Retinal pigment epithelial cell (primary cell): ENCODE measurements at regions not wholly inside any gene's neighbourhood (a gene's known extent, or its start where the extent isn't known, plus 50 kb on each side); places are given as distances from the start of the nearest gene placed in this dataset.

ENCODE experiments used
- DNase-seq: peaks from one replicate; pipeline ENCODE4 v3.0.0-alpha.2; 2010; ENCODE audit warnings: low read depth
- H3K4me3 ChIP-seq: 2 replicates; pipeline ENCODE4 v1.5.1; 2011; ENCODE audit warnings: mild to moderate bottlenecking, low read length, control low read depth, moderate library complexity
- CTCF ChIP-seq: conservative IDR thresholded peaks from 2 replicates; pipeline ENCODE4 v1.5.1; 2011; ENCODE audit warnings: low read depth, low read length, control low read depth, inconsistent platforms

- DNase-seq, result no peak
- H3K4me3 ChIP-seq, result no peak overlapping the region
- no peak for TF ChIP-seq CTCF
These were observed 793.5 kb upstream of the CHAC2 start for GRCh38 chr2:52974127-52974526.

- DNase-seq, result no peak
- no peak for TF ChIP-seq CTCF
- H3K4me3 ChIP-seq, result no peak overlapping the region
These were observed 797.0 kb upstream of the CHAC2 start for GRCh38 chr2:52970642-52971041.

- no peak for TF ChIP-seq CTCF
- no peak overlapping the region for H3K4me3 ChIP-seq
- no peak for DNase-seq
These were observed 799.6 kb upstream of the CHAC2 start for GRCh38 chr2:52968043-52968442.

- no peak for DNase-seq
- TF ChIP-seq CTCF, result no peak
- no peak overlapping the region for H3K4me3 ChIP-seq
These were observed 802.6 kb upstream of the CHAC2 start for GRCh38 chr2:52964916-52965530.

- no peak overlapping the region for H3K4me3 ChIP-seq
- no peak for TF ChIP-seq CTCF
- DNase-seq, result no peak
These were observed 806.2 kb upstream of the CHAC2 start for GRCh38 chr2:52961403-52961802.

GRCh38 chr2:52960881-52961280 lies 806.7 kb upstream of the CHAC2 start:
- TF ChIP-seq CTCF, result no peak
- DNase-seq, result no peak
- H3K4me3 ChIP-seq, result no peak overlapping the region

- no peak for TF ChIP-seq CTCF
- DNase-seq, result no peak
- H3K4me3 ChIP-seq, result no peak overlapping the region
These were observed 807.8 kb upstream of the CHAC2 start for GRCh38 chr2:52959801-52960200.
